Ascending aorta (tissue), 2 donors: ENCODE measurements at regions not wholly inside any gene's neighbourhood (a gene's known extent, or its start where the extent isn't known, plus 50 kb on each side); places are given as distances from the start of the nearest gene placed in this dataset.

Source experiments
- DNase-seq, 2 donors: peaks; one replicate each; pipeline ENCODE4 v3.0.0-alpha.2; 2019; ENCODE audit warnings: low spot score in 2 of 2
- H3K27ac ChIP-seq, 2 donors: fragments of 200-600 bp; sonication (generic); one replicate each; pipeline ENCODE4 v1.5.1; 2016 to 2017; ENCODE audit warnings: mild to moderate bottlenecking in 1 of 2
- H3K27me3 ChIP-seq: fragments of 200-600 bp; sonication (generic); one replicate; pipeline ENCODE4 v1.5.1; 2017
- H3K36me3 ChIP-seq, 2 donors: fragments of 200-600 bp; sonication (generic); one replicate each; pipeline ENCODE4 v1.5.1; 2016
- H3K4me1 ChIP-seq, 2 donors: fragments of 200-600 bp; sonication (generic); one replicate each; pipeline ENCODE4 v1.5.1; 2016 to 2017; ENCODE audit warnings: mild to moderate bottlenecking in 1 of 2
- H3K4me3 ChIP-seq, 2 donors: fragments of 200-600 bp; sonication (generic); one replicate each; pipeline ENCODE4 v1.5.1; 2016 to 2017; ENCODE audit warnings: mild to moderate bottlenecking in 1 of 2
- H3K9me3 ChIP-seq, 2 donors: fragments of 200-600 bp; sonication (generic); one replicate each; pipeline ENCODE4 v1.5.1; 2016
- CTCF ChIP-seq, 3 experiments: fragments of 200-600 bp in 2 of 3; fragments of 450-650 bp in 1 of 3; sonication (generic) in 2 of 3; IDR thresholded peaks; one replicate each; pipeline ENCODE4 v1.5.1; 2016 to 2019; ENCODE audit warnings: antibody characterized with exemption in 3 of 3, mild to moderate bottlenecking in 1 of 3, moderate library complexity in 1 of 3
- intact Hi-C: fragments of 100-400 bp; cut with DNase I; formaldehyde crosslinking; loops from one replicate; pipeline ENCODE4 v1.15.1; 2023

GRCh38 chr4:164039482-164039881 lies 545.0 kb downstream of the TMA16 start:
- TF ChIP-seq CTCF (IDR thresholded peaks at IDR 0.05) = no peak
- H3K4me3 ChIP-seq = no peak overlapping the region
- no peak for DNase-seq
- H3K9me3 ChIP-seq = no peaks in the 10 kb centered on the region
- H3K4me1 ChIP-seq = no peaks in the 10 kb centered on the region
- H3K27ac ChIP-seq = no peak overlapping the region
- no peaks in the 10 kb centered on the region for H3K27me3 ChIP-seq
- intact Hi-C loops = no loop called here
- no peaks in the 10 kb centered on the region for H3K36me3 ChIP-seq

- Histone ChIP-seq H3K4me1 (no peaks in the 10 kb centered on the region), H3K27ac (no peak overlapping the region), H3K27me3 (no peaks in the 10 kb centered on the region), H3K9me3 (no peaks in the 10 kb centered on the region), H3K36me3 (no peaks in the 10 kb centered on the region), H3K4me3 (no peak overlapping the region)
- no peak for TF ChIP-seq CTCF (IDR thresholded peaks at IDR 0.05)
- intact Hi-C loops = no loop called here
- DNase-seq = no peak
These were observed 562.1 kb downstream of the TMA16 start for GRCh38 chr4:164056426-164057142.

- no peaks in the 10 kb centered on the region for H3K27me3 ChIP-seq
- no peak for TF ChIP-seq CTCF (IDR thresholded peaks at IDR 0.05)
- no peak overlapping the region for H3K4me3 ChIP-seq
- H3K27ac ChIP-seq = no peak overlapping the region
- no peak for DNase-seq
- no peaks in the 10 kb centered on the region for H3K4me1 ChIP-seq
- H3K36me3 ChIP-seq = no peaks in the 10 kb centered on the region
- no peaks in the 10 kb centered on the region for H3K9me3 ChIP-seq
- intact Hi-C loops = no loop called here
These were observed 564.4 kb downstream of the TMA16 start for GRCh38 chr4:164058776-164059445.

GRCh38 chr4:164060456-164060855 lies 566.0 kb downstream of the TMA16 start:
- Histone ChIP-seq H3K27ac (no peak overlapping the region), H3K9me3 (no peaks in the 10 kb centered on the region), H3K4me1 (no peaks in the 10 kb centered on the region), H3K4me3 (no peak overlapping the region), H3K36me3 (no peaks in the 10 kb centered on the region), H3K27me3 (no peaks in the 10 kb centered on the region)
- intact Hi-C loops = no loop called here
- DNase-seq = no peak
- TF ChIP-seq CTCF (IDR thresholded peaks at IDR 0.05) = no peak

GRCh38 chr4:164068392-164068791 lies 573.9 kb downstream of the TMA16 start:
- Histone ChIP-seq H3K27ac (no peak overlapping the region), H3K36me3 (no peaks in the 10 kb centered on the region), H3K27me3 (no peaks in the 10 kb centered on the region), H3K4me1 (no peaks in the 10 kb centered on the region), H3K9me3 (peaks cover 0 to 4% of the 10 kb centered on the region in 2 donors), H3K4me3 (no peak overlapping the region)
- intact Hi-C loops = no loop called here
- DNase-seq = no peak
- no peak for TF ChIP-seq CTCF (IDR thresholded peaks at IDR 0.05)
